Endodermal cell (in vitro differentiated cells): ENCODE measurements at regions not wholly inside any gene's neighbourhood (a gene's known extent, or its start where the extent isn't known, plus 50 kb on each side); places are given as distances from the start of the nearest gene placed in this dataset.

Experiments
- DNase-seq: peaks from one replicate; pipeline ENCODE4 v3.0.0-alpha.2; 2017
- H3K27ac ChIP-seq: 2 replicates; pipeline ENCODE4 v1.5.1; 2013; ENCODE audit warnings: mild to moderate bottlenecking, low read depth, low read length, moderate library complexity
- H3K27me3 ChIP-seq: 2 replicates; pipeline ENCODE4 v1.6.1; 2013; ENCODE audit warnings: mild to moderate bottlenecking, low read length, moderate library complexity; ENCODE audit not compliant: insufficient read depth, control insufficient read depth, poor library complexity, severe bottlenecking
- H3K36me3 ChIP-seq: 2 replicates; pipeline ENCODE4 v1.7.0; 2013; ENCODE audit warnings: mild to moderate bottlenecking, low read length, moderate library complexity; ENCODE audit not compliant: control insufficient read depth, insufficient read depth
- H3K4me1 ChIP-seq: one replicate; pipeline ENCODE4 v1.7.0; 2013; ENCODE audit warnings: low read length; ENCODE audit not compliant: control insufficient read depth, insufficient read depth
- H3K4me3 ChIP-seq: 2 replicates; pipeline ENCODE4 v1.5.1; 2013; ENCODE audit warnings: mild to moderate bottlenecking, low read length, moderate library complexity
- H3K9ac ChIP-seq: 2 replicates; pipeline ENCODE4 v1.6.1; 2013; ENCODE audit warnings: mild to moderate bottlenecking, low read length, moderate library complexity; ENCODE audit not compliant: poor library complexity, severe bottlenecking; ENCODE audit errors: extremely low read depth
- H3K9me3 ChIP-seq: 2 replicates; pipeline ENCODE4 v1.6.1; 2013; ENCODE audit warnings: mild to moderate bottlenecking, low read length, moderate library complexity; ENCODE audit not compliant: control insufficient read depth
- H3K27ac Mint-ChIP-seq: 2 replicates; pipeline ENCODE4 v1.8.0; 2020; ENCODE audit warnings: mixed read lengths
- H3K27me3 Mint-ChIP-seq: 2 replicates; pipeline ENCODE4 v1.8.0; 2021; ENCODE audit warnings: mild to moderate bottlenecking, mixed read lengths; ENCODE audit not compliant: insufficient read depth
- H3K36me3 Mint-ChIP-seq: 2 replicates; pipeline ENCODE4 v1.8.0; 2020; ENCODE audit warnings: low read depth, mixed read lengths
- H3K4me1 Mint-ChIP-seq: 2 replicates; pipeline ENCODE4 v1.8.0; 2020; ENCODE audit warnings: mixed read lengths
- H3K4me3 Mint-ChIP-seq: 2 replicates; pipeline ENCODE4 v1.8.0; 2020; ENCODE audit warnings: mild to moderate bottlenecking, moderate library complexity, mixed read lengths
- H3K9me3 Mint-ChIP-seq: 2 replicates; pipeline ENCODE4 v1.8.0; 2020; ENCODE audit warnings: mild to moderate bottlenecking, mixed read lengths
- CTCF ChIP-seq: fragments of 200-600 bp; sonication (generic); conservative IDR thresholded peaks from 2 replicates; pipeline ENCODE4 v1.5.0; 2021; ENCODE audit warnings: antibody characterized with exemption, mild to moderate bottlenecking
- WGBS, 2 experiments: methylation state at CpG; one replicate each; pipeline versions ENCODE4 v1.1.5 to v1.1.7; 2013; ENCODE audit warnings: missing lambda C conversion rate in 2 of 2, mixed read lengths in 1 of 2; ENCODE audit not compliant: insufficient coverage in 1 of 2, insufficient read length in 1 of 2; 5-methylcytosine and 5-hydroxymethylcytosine counted together

- Mint-ChIP-seq H3K27ac (no peak overlapping the region), H3K4me3 (no peak overlapping the region), H3K4me1 (peaks cover 15% of the 10 kb centered on the region), H3K9me3 (no peaks in the 10 kb centered on the region), H3K36me3 (no peaks in the 10 kb centered on the region), H3K27me3 (no peaks in the 10 kb centered on the region)
- H3K27ac ChIP-seq: no peak overlapping the region
- no peak overlapping the region for H3K9ac ChIP-seq
- WGBS, 2 experiments: 89 to 97% methylated on average over 5 to 7 of the region's 7 CpGs
- no peaks in the 10 kb centered on the region for H3K27me3 ChIP-seq
- no peaks in the 10 kb centered on the region for H3K36me3 ChIP-seq
- H3K9me3 ChIP-seq: no peaks in the 10 kb centered on the region
- TF ChIP-seq CTCF: no peak
- H3K4me3 ChIP-seq: no peak overlapping the region
- H3K4me1 ChIP-seq: no peaks in the 10 kb centered on the region
- no peak for DNase-seq
These were observed 100.2 kb upstream of the IL12B start for GRCh38 chr5:159430361-159431012.

- H3K4me3 ChIP-seq: no peak overlapping the region
- WGBS, 2 experiments: 88 to 100% methylated on average over 1 to 2 of the region's 2 CpGs
- no peak overlapping the region for H3K27ac Mint-ChIP-seq
These were observed 105.6 kb upstream of the IL12B start for GRCh38 chr5:159435855-159436254.

GRCh38 chr5:159438092-159438491, 107.8 kb upstream of the IL12B start:
- H3K4me3 ChIP-seq: no peak overlapping the region
- no peaks in the 10 kb centered on the region for H3K9me3 Mint-ChIP-seq
- no peaks in the 10 kb centered on the region for H3K9me3 ChIP-seq
- no peak overlapping the region for H3K9ac ChIP-seq
- peaks cover 15% of the 10 kb centered on the region for H3K4me1 ChIP-seq
- H3K27ac ChIP-seq: no peak overlapping the region
- no peak overlapping the region for H3K4me3 Mint-ChIP-seq
- no peak for DNase-seq
- H3K36me3 Mint-ChIP-seq: no peaks in the 10 kb centered on the region
- TF ChIP-seq CTCF: no peak
- H3K27me3 Mint-ChIP-seq: peaks cover 7% of the 10 kb centered on the region
- no peaks in the 10 kb centered on the region for H3K36me3 ChIP-seq
- peaks cover 29% of the 10 kb centered on the region for H3K4me1 Mint-ChIP-seq
- H3K27me3 ChIP-seq: no peaks in the 10 kb centered on the region
- no peak overlapping the region for H3K27ac Mint-ChIP-seq
- WGBS, 2 experiments: 73 to 85% methylated on average over 3 to 4 of the region's 4 CpGs

More at GRCh38 chr5:159435855-159436254, 105.6 kb upstream of the IL12B start:
- Mint-ChIP-seq H3K9me3 (no peaks in the 10 kb centered on the region), H3K36me3 (no peaks in the 10 kb centered on the region), H3K27me3 (peaks cover 7% of the 10 kb centered on the region), H3K4me1 (peaks cover 11% of the 10 kb centered on the region), H3K4me3 (no peak overlapping the region)
- no peaks in the 10 kb centered on the region for H3K9me3 ChIP-seq
- no peaks in the 10 kb centered on the region for H3K36me3 ChIP-seq
- no peak overlapping the region for H3K9ac ChIP-seq
- H3K27me3 ChIP-seq: no peaks in the 10 kb centered on the region
- no peak overlapping the region for H3K27ac ChIP-seq
- no peak for TF ChIP-seq CTCF
- H3K4me1 ChIP-seq: no peaks in the 10 kb centered on the region
- DNase-seq: no peak
